Left lung (tissue), 4 donors: ENCODE measurements at regions not wholly inside any gene's neighbourhood (a gene's known extent, or its start where the extent isn't known, plus 50 kb on each side); places are given as distances from the start of the nearest gene placed in this dataset.

Experiments used
- ATAC-seq: fragments of 200-7000 bp; cut with Tn5 transposase; one replicate; pipeline ENCODE4 v1.9.1; 2020; ENCODE audit warnings: moderate library complexity
- DNase-seq, 4 donors: peaks; one replicate each; pipeline ENCODE4 v3.0.0-alpha.2; 2013 to 2020
- H3K27ac ChIP-seq, 2 donors: fragments of 200-600 bp; sonication (generic) in 1 of 2; one replicate each; pipeline versions ENCODE4 v1.5.0 to v1.8.0; 2020 to 2021
- H3K27me3 ChIP-seq, 2 donors: fragments of 200-600 bp; sonication (generic) in 1 of 2; one replicate each; pipeline versions ENCODE4 v1.5.0 to v1.8.0; 2020 to 2021
- H3K36me3 ChIP-seq, 2 donors: fragments of 200-600 bp; sonication (generic) in 1 of 2; one replicate each; pipeline versions ENCODE4 v1.5.0 to v1.8.0; 2020 to 2021
- H3K4me1 ChIP-seq, 2 donors: fragments of 200-600 bp; one replicate each; pipeline ENCODE4 v1.8.0; 2021
- H3K4me3 ChIP-seq, 2 donors: fragments of 200-600 bp; sonication (generic) in 1 of 2; one replicate each; pipeline versions ENCODE4 v1.5.0 to v1.8.0; 2020 to 2021; ENCODE audit warnings: mild to moderate bottlenecking in 1 of 2
- H3K9me3 ChIP-seq, 2 donors: fragments of 200-600 bp; sonication (generic) in 1 of 2; one replicate each; pipeline versions ENCODE4 v1.5.0 to v1.8.0; 2020 to 2021
- CTCF ChIP-seq, 2 donors: fragments of 200-600 bp; sonication (generic) in 1 of 2; IDR thresholded peaks; one replicate each; pipeline versions ENCODE4 v1.5.0 to v1.8.0; 2021; ENCODE audit warnings: antibody characterized with exemption in 2 of 2
- intact Hi-C, 2 donors: fragments of 100-400 bp; cut with DNase I; formaldehyde crosslinking; loops; one replicate each; pipeline versions ENCODE4 v1.11.2 to v1.14.2; 2022
- donor health status: DM: no; HTN: yes; CAD: no.
- donor health status: DM: no; HTN: no; CAD: no.

GRCh38 chr5:131021646-131022045 lies 143.4 kb downstream of the HINT1 start:
- Histone ChIP-seq H3K4me3 (no peak overlapping the region), H3K4me1 (no peaks in the 10 kb centered on the region), H3K27ac (no peak overlapping the region), H3K27me3 (no peaks in the 10 kb centered on the region), H3K9me3 (no peaks in the 10 kb centered on the region), H3K36me3 (no peaks in the 10 kb centered on the region)
- ATAC-seq = peak; percentile 35
- no peak for DNase-seq
- intact Hi-C loops = no loop called here
- TF ChIP-seq CTCF (IDR thresholded peaks at IDR 0.05) = no peak

GRCh38 chr5:131019601-131020315 lies 145.3 kb downstream of the HINT1 start:
- ATAC-seq = no peak
- H3K4me3 ChIP-seq = no peak overlapping the region
- H3K4me1 ChIP-seq = no peaks in the 10 kb centered on the region
- no peak for DNase-seq
- H3K27me3 ChIP-seq = no peaks in the 10 kb centered on the region
- TF ChIP-seq CTCF (IDR thresholded peaks at IDR 0.05) = no peak
- intact Hi-C loops = no loop called here
- H3K27ac ChIP-seq = no peak overlapping the region
- no peaks in the 10 kb centered on the region for H3K36me3 ChIP-seq
- no peaks in the 10 kb centered on the region for H3K9me3 ChIP-seq

GRCh38 chr5:131019111-131019510 lies 145.9 kb downstream of the HINT1 start:
- H3K36me3 ChIP-seq = no peaks in the 10 kb centered on the region
- H3K9me3 ChIP-seq = no peaks in the 10 kb centered on the region
- ATAC-seq = no peak
- no peak overlapping the region for H3K27ac ChIP-seq
- no peak overlapping the region for H3K4me3 ChIP-seq
- DNase-seq = no peak
- no peak for TF ChIP-seq CTCF (IDR thresholded peaks at IDR 0.05)
- intact Hi-C loops = no loop called here
- H3K4me1 ChIP-seq = no peaks in the 10 kb centered on the region
- H3K27me3 ChIP-seq = no peaks in the 10 kb centered on the region

- H3K4me1 ChIP-seq = no peaks in the 10 kb centered on the region
- ATAC-seq = no peak
- H3K36me3 ChIP-seq = no peaks in the 10 kb centered on the region
- H3K9me3 ChIP-seq = no peaks in the 10 kb centered on the region
- DNase-seq = peak in 1 of 4 donors; percentile 79
- no peak overlapping the region for H3K4me3 ChIP-seq
- intact Hi-C loops = no loop called here
- no peak overlapping the region for H3K27ac ChIP-seq
- no peaks in the 10 kb centered on the region for H3K27me3 ChIP-seq
- TF ChIP-seq CTCF (IDR thresholded peaks at IDR 0.05) = no peak
Measured at GRCh38 chr5:131008329-131008728, 156.7 kb downstream of the HINT1 start.

- peak in 1 of 4 donors; percentile 26 for DNase-seq
- no peak for TF ChIP-seq CTCF (IDR thresholded peaks at IDR 0.05)
- H3K27ac ChIP-seq = no peak overlapping the region
- no peak for ATAC-seq
- intact Hi-C loops = no loop called here
- H3K36me3 ChIP-seq = no peaks in the 10 kb centered on the region
- no peak overlapping the region for H3K4me3 ChIP-seq
- no peaks in the 10 kb centered on the region for H3K27me3 ChIP-seq
- no peaks in the 10 kb centered on the region for H3K4me1 ChIP-seq
- no peaks in the 10 kb centered on the region for H3K9me3 ChIP-seq
Measured at GRCh38 chr5:131005963-131006684, 158.9 kb downstream of the HINT1 start.
